ENCODE measurements at regions not wholly inside any gene's neighbourhood (a gene's known extent, or its start where the extent isn't known, plus 50 kb on each side); places are given as distances from the start of the nearest gene placed in this dataset.
"Not testable (repeated sequence)": the region's sequence is repeated elsewhere in the genome, so short reads cannot be mapped to it uniquely, and the experiment has no call there.

DNA sequence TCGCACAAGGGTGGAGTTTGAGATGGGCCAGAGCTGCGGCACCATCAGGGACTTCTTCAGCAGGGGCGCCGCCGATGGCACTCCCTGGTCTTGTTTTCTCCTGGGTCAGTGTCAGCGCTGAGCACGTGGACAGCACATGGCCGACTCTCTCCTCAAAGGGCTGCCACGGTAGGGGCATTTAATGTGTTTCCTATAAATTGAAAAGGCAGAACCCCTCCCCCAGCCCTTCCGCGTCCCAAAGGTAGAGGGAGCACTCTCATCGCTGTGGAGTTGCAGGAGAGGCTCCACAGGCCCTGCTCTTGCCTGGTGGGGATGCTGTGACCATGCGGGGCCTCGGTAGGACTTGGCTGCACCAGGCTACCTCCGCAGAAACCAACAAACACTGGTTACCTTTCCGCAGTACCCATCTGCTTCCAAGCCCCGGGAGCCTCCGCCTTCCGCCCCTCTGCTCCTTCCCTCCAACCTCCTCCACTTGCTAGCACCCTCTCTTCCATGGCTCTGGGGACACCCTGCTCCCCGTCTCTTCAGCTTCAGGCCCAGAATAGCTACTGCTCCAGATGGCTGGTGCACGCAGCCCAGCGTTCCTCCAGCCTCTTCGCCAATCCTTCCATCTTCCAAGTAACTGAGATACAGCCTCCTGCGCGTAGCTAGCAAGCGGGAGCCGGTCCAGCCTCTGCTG lies 166.3 kb upstream of the ADCY1 start:
- DNase-seq (ENCODE audit: low spot score): peak; percentile 77

DNA sequence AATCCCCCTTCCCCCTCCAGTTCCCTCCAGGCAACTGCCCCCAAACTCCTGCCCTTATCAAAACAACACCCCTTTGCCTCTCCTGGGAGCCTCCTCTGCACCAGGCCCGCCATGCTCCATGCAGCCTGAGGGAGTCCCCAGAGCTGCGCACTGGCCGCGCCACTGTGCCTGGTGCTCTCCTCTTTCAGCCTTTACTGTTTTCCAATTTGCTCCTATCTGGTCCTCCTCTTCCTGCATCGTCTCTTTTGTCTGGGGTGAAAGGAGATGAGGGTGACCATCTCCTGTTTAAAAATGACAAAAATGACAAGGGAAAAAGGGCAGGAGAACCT lies 165.8 kb upstream of the ADCY1 start:
- no peak for DNase-seq (ENCODE audit: low spot score)

DNA sequence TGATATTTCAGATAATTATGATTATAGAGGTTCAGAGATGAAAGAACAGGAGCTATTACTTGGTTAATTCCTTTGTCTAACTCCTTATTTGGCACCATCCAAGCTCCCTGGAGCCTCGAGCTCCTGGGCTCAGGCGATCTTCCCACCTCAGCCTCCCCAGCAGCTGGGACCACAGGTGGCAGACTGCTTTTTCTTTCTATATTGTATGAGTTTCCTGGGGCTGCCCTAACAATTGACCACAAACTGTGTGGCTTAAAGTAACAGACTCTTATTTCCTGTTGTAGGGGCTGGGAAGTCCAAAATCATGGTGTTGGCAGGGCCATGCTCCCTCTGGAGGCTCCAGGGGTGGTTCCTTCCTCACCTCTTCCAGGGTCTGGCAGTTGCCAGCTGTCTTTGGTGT lies 163.3 kb upstream of the ADCY1 start:
- DNase-seq (ENCODE audit: low spot score): no peak

DNA sequence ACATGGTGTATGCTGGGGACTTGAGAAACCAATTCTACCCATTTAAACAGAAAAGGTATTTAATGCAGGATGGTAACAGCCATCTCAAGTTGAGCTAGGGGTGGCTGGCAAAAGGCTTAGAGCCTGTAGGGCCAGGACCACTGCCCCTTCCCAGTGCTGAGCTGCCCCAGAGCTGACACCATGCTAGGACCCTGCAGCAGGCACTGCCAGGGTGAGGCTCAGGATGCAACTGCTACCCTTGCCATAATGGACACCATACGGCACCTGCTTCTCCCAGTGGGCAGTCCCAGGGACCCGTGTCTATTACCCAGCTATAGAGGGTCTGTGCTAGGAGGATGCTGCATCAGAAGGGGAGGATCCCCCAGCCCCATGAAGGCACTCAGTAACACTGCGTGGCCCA lies 160.7 kb upstream of the ADCY1 start:
- DNase-seq (ENCODE audit: low spot score): no peak

DNA sequence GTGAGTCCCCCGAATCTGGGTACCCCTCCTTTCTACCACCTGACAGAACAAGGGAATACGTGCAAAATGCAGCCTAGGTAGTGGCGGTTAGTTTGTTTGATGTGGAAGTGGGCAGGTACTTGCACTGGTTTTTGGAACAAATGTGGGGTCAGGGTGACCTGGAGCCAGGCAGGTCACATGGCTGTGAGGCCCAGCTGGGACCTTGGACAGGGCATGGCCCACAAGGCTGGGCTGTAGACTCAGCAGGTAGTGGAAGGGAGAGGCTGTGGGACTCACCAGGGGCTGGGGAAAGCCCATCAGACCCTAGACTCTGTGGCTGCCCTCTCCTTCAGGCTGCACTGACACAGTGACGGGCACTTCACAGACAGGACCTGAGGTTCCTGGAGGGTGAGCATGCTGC lies 159.9 kb upstream of the ADCY1 start:
- no peak for DNase-seq (ENCODE audit: low spot score)

DNA sequence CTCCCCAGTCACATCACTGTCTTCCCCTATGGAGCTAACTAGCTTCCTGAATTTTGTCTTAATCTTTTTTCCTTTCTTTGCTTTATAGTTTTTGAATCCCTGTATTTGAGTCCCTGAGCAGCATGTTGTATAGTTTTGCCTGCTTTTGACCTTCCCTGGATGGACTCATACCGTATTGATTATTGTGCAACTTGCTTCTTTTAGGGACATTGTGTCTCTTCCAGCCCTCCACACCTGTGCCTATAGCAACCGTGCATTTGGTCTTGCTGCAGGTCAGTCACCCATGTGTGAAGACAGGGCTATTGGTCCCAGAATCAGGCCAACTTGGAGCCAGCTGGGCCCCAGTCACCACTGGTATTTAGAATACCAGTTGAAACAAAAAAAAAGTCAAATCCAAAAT lies 158.9 kb upstream of the ADCY1 start:
- no peak for DNase-seq (ENCODE audit: low spot score)

DNA sequence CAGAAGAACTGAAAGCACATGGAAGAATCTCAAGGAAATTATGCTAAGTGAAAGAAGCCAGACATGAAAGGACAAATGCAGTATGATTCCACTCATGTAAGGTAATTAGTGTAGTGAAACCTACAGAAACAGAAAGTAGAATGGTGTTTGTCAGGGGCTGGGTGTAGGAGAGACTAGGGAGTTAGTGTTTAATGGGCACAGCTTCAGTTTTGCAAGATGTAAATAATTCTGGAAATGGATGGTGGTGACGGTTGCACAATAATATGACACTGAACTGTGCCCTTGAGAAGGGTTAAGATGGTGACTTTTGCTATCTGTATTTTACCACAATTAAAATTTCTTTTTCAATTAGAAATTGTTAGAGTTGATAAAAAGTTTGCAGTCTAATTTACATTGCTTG lies 157.3 kb upstream of the ADCY1 start:
- DNase-seq (ENCODE audit: low spot score): no peak

DNA sequence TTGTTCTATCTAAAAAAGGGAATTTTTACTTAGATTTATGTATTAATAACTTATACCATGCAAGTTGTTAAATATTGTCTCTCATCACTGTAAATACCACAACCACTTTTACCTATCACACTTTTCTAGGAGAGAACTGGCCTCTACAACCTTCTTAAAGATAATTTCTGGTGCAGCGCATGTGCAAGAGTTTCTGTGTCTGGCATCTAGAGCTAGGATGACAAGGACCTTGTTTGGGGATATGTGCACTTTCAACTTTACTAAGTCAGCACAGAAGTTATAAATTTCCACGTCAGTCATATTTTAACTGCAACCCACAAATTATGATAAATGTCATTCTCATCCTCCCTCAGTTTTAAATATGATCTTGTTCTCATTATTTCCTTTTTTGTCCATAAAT lies 156.9 kb upstream of the ADCY1 start:
- DNase-seq (ENCODE audit: low spot score): no peak

DNA sequence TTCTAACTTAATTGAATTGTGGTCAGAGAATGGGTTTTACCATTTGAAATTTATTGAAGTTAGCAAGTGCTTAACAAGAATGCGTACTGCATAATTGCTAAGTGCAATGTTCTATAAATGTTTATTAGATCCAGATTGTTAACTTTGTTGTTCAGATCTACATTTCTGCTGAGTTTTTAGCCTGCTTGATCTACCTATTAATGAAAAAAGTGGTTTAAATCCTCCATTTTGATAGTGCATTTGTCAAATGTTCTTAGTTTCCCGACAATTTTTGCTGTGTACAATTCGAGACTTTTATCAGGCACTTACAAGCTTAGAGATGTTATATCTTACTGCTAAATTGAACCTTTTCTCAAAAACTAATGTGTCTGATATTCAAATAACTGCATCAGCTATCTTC lies 156.4 kb upstream of the ADCY1 start:
- no peak for DNase-seq (ENCODE audit: low spot score)

DNA sequence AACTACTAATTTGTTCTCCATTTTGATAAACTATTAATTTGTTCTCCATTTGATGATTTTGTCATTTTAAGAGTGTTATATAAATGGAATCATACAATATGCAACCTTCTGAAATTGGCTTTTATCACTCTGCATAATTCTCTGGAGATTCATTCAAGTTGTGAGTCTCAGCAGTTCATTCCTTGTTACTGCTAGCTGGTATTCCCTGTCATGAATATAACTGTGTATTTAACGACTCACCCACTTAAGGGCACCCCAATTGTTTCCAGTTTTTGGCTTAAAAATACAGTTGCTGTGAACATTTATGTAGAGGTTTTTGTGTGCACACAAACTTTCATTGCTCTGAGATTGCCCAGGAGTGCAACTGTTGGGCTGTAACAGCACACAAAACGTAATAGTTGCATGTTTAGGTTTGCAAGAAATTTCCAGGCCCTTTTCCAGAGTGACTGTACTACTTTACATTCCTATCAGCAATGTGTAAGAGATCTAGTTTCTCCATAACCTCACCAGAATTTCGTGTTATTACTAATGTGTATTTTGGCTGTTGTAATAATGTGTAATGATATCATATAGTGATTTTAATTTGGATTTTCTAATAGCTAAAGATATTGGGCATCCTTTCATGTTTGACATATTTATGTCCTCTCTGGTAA lies 153.2 kb upstream of the ADCY1 start:
- DNase-seq (ENCODE audit: low spot score): no peak

DNA sequence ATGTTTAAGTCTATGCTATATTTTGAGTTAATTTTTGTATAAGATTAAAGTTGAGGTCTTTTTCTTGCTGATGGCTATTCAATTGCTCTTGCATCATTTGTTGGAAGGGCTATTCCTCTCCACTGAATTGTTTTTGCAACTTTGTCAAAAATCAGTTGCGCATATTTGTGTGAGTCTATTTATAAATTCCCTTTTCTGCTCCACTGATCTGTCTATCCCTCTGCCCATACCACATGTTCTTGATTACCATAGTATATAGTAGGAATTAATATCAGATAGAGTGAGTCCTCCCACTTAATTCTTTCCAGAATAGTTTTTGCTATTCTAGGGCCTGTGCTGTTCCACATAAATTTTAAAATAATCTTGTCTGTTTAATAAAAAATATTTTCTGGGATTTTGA lies 152.4 kb upstream of the ADCY1 start:
- DNase-seq (ENCODE audit: low spot score): no peak

DNA sequence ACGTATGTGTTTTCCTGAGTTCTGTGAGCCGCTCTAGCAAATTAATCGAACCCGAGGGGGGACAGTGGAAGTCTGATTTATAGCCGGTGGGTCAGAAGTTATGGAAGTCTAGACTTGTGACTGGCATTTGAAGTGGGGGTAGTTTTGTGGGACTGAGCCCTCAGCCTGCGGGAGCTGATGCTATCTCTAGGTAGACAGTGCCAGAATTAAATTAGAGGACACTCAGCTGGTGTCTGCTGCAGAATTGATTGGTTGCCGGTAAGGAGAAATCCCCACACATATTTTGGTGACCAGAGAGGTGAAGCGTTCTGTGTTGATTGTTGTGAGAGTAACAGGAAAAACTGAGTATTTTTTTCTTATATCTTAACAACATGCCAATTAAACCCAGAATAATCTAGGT lies 143.8 kb upstream of the ADCY1 start:
- no peak for DNase-seq (ENCODE audit: low spot score)

DNA sequence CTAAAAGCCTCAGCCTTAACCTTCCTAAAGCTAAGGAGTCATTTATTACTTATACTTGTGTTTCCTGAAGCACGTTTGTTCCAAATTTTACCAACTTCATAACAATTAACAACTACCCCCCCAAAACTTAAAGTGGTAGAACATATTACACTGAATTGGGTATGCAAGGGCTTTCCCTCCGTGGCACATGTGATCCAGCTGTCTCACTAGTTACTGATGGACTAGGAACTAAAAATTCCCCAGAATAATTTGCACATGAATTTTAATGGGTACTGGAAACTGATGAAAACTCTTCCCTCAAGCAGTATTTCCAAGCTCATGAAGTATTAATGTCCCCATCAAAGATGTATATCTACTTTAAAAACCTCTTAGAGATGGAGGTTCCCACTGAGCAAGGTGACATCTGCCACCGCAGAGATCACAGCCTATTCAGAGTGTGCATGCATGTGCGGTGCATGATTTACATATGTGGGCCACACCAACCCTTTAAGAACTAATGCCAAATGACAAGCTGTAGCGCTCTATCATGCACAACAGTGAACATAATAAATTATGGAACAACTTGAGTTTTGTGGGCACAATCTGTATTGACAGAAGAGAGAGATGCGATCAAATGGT lies 139.9 kb upstream of the ADCY1 start:
- DNase-seq (ENCODE audit: low spot score): no peak

DNA sequence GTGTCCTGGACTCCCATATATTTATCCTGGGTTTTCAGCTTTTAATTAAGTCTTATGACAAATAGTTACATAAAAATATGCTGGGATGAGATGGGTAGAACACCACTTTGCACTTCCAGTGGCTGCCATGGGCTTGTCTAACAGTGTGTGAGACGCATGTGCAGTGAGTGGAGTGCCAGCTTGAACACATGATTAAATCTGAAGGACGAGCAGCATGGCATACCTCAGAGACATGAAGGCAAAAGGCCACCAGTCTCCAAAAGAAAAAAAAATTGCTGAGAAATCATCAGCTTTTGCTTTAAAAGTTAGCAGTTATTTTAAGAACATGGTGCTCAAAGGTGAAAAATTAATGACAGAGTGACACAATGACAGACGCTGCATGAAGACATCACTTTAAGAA lies 139.0 kb upstream of the ADCY1 start:
- DNase-seq (ENCODE audit: low spot score): no peak

DNA sequence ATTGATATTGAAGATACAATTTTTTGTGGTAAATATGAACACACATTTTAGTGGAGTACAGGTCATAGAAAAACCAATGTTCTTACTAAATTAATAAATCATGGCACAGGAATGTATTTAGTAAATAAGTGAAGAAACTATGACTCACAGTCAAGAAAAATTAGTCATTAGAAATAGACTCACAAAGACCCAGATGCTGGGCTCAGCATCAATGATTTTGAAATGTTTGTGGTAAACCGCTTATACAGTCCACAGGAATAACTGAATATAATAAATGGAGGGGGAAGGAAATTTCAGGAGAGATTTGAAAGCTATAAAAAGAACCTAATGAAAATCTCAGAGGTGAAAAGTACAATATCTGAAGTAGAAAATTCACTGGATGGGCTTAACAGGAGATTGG lies 138.3 kb upstream of the ADCY1 start:
- DNase-seq (ENCODE audit: low spot score): no peak

DNA sequence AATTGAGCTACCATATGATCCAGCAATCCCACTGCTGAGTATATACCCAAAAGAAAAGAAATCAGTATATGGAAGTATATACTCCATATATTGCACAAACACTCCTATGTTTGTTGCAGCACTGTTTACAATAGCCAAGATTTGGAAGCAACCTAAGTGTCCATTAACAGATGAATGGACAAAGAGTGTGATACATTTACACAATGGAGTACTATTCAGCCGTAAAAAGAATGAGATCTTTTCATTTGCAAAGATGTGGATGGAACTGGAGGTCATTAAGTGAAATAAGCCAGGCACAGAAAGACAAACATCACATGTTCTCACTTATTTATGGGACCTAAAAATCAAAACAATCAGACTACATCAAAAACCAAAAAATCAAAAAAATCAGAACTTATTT lies 133.4 kb upstream of the ADCY1 start:
- not testable (repeated sequence) for DNase-seq (ENCODE audit: low spot score)

DNA sequence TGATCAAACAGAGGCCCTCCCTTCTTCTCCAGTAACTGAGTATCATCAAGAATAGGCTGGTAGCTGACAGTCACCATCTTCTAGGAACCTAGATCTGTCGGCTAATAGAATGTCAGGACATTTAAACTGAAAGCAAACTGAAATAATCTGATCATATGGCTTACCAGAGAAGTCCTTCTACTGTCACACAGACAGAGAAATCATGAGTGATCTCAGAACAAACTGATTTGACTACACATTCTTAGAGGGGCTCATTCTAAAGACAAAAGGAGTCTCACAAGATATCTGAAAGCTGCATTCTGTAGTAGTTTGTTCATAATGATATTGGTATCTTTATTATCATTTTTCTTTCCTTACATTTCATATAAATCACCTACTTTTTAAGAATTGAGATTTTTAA lies 130.9 kb upstream of the ADCY1 start:
- no peak for DNase-seq (ENCODE audit: low spot score)

DNA sequence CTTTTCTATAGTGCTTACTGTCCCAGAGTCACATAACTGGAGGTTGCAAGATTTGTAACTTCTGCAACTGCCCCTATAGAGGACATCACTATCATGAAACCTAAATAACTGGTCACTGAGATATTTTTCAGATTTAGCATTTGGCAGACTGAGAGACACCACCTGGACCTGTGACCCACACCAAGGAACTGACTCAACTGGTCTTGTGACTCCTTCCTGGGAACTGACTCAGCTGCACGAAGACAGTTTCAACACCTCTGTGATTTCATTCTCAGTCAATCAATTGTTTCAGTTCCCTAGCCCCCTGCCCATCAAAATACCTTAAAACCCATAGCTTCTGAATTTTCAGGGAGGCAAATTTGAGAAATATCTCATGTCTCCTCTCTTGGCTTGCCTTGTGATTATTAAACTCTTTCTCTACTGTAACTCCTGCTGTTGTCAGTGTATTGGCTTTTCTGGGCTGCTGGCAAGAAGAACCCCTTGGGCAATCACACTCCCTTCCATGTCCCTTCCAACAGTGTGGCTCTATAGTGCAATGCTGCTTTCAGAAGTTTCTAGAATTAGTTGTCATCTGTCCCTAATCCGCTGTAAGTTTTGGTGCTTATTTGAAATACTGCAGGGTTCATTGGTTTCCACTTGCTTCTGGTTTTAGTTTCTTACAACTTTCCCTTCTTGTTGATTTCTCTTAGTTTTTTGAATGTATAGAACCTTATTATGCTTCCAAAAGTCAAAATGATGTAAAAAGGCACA lies 127.8 kb upstream of the ADCY1 start:
- no peak for DNase-seq (ENCODE audit: low spot score)

DNA sequence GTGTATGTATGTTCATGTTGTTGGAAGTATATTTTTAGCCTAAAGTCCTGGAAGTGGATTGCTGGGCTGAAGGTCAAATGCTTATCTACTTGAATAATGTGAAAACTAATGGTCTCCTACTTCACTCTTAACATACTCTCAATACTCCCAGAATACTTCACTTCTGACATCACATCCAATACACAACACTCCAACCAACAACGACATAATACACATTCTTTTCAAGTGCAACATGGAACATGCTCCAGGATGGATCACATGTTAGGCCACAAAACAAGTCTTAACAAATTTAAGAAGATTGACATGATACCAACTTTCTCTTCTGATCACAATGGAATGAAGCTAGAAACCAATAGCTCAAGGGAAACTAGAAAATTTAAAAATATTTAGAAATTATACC lies 126.9 kb upstream of the ADCY1 start:
- no peak for DNase-seq (ENCODE audit: low spot score)

DNA sequence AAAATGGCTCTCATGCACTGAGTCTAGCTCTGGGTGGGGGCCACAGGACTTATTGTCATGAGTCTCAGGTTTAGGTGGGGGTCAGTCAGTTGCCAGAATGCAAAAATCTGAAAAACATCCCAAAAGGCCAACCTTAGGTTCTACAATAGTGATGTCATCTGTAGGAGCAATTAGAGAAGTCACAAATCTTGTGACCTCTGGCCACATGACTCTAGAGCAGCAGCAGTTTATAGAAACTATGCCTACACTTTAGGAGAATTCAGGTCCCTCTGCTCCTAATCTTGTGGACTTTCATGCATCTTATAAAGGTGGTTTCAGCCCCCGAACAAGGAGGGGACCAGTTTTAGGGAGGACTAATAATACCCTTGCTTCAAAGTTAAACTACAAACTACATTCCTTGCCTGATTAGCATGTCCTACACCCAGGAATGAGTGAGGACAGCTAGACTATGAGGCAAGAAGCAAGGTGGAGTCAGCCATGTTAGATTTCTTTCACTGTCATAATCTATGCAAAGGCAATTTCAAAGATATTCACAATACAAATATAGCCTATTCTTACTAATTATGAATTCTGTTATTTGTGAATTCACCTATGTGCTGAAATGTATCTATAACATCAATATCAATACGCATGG lies 123.5 kb upstream of the ADCY1 start:
- no peak for DNase-seq (ENCODE audit: low spot score)

DNA sequence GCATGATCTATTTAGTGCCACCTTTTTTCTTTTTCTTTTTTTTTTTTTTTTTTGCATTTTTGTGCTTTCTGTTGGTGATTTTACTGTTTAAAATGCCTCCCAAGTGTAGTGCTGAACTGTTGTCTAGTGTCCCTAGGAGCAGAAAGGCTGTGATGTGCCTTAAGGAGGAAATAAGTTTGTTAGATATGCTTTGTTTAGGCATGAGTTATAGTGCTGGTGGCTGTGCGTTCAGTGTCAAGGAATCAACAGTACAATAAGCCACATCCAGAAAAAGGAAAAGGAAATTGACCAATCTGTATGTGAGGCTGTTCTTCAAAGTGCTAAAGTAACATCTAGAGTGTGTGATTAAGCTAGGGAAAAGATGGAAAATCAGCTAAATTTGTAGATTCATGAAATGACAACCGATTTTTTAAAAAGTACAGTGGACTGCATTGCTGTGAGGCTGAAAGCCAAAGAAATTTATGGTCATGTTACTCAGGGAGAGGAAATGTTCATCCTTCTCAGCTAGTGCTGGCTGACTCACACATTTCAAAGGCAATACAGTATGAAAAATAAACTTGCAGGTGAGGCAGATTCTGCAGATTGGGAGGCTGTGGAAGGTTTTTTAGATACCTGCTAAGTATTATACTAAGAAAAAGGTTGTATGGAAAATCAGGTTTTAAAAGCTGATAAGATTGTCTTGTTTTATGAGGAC lies 122.7 kb upstream of the ADCY1 start:
- no peak for DNase-seq (ENCODE audit: low spot score)

DNA sequence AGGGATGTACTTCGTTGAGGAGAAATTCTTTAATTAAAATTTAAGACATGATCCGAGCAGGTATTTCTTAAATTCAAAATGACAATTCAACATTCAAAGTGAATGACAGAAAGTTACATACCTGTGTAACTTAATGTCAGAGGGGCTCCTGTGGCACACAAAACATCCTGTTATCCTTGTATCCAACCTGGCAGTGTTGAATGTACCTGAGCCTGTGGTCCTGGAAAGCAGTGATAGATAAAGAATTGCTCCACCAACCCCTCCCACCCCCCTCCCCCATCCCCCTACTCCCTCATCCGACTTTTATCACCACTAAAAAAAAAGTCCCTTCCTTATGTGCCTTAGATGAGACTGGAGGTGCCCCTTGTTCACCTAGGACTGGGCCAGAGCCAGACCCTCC lies 119.4 kb upstream of the ADCY1 start:
- DNase-seq (ENCODE audit: low spot score): no peak

All from iPS-NIHi11 (cell line).